ENCODE measurements at regions not wholly inside any gene's neighbourhood (a gene's known extent, or its start where the extent isn't known, plus 50 kb on each side); places are given as distances from the start of the nearest gene placed in this dataset.

DNA sequence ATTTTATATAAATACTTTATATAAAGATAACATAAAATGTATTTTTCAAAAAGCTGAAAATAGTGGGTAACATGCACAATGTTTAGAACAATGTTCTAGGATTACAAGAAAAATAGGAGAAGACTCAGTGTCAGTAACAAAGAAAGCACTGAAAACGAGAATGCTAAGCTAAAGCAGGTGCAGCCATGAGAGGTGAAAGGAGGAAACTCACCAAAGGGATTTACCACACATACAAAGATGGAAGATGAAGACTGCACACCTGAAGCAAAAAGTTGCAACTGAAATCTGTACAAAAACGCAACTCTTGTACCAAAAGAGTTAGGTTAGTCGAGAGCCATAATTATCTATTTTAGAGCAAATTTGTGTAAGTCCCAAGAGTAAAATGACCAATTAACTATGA lies 1176.1 kb downstream of the LRFN5 start:
- TF ChIP-seq, protein P1, sequence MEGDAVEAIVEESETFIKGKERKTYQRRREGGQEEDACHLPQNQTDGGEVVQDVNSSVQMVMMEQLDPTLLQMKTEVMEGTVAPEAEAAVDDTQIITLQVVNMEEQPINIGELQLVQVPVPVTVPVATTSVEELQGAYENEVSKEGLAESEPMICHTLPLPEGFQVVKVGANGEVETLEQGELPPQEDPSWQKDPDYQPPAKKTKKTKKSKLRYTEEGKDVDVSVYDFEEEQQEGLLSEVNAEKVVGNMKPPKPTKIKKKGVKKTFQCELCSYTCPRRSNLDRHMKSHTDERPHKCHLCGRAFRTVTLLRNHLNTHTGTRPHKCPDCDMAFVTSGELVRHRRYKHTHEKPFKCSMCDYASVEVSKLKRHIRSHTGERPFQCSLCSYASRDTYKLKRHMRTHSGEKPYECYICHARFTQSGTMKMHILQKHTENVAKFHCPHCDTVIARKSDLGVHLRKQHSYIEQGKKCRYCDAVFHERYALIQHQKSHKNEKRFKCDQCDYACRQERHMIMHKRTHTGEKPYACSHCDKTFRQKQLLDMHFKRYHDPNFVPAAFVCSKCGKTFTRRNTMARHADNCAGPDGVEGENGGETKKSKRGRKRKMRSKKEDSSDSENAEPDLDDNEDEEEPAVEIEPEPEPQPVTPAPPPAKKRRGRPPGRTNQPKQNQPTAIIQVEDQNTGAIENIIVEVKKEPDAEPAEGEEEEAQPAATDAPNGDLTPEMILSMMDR (IDR thresholded peaks at IDR 0.05) = no peak
- Histone ChIP-seq H3K4me1 (ENCODE audit: control insufficient read depth in 1 of 2, low read depth in 2 of 2) (no peaks in the 10 kb centered on the region), H3K27me3 (replicated peaks; ENCODE audit: insufficient read depth) (no peaks in the 10 kb centered on the region), H3K27ac (no peak overlapping the region), H3K4me3 (no peak overlapping the region), H3K9me3 (no peaks in the 10 kb centered on the region), H3K36me3 (no peaks in the 10 kb centered on the region)
- ATAC-seq (ENCODE audit: insufficient number of reproducible peaks, low FRiP score, low read depth) (no peak), DNase-seq (ENCODE audit: low spot score) (no peak)

DNA sequence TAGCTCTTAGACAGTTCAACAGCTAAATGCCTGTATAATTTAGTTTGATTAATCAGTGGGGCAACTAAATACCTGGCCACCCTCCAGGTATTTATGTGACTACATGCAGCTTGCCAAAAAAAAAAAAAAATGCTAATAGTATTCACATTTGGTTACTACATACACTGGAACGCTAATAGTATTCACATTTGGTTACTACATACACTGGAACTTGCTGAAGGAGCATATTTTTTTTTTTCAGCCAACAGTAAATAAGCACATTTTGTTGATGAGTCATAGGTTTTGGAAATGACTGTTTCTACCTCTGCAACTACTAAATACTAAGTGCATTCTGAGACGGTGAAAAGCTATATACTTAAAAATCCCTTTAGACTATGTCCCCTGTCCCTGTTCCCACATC lies 1172.3 kb downstream of the LRFN5 start:
- Histone ChIP-seq H3K27me3 (replicated peaks; ENCODE audit: insufficient read depth) (no peaks in the 10 kb centered on the region), H3K9me3 (no peaks in the 10 kb centered on the region), H3K36me3 (no peaks in the 10 kb centered on the region), H3K27ac (no peak overlapping the region), H3K4me1 (ENCODE audit: control insufficient read depth in 1 of 2, low read depth in 2 of 2) (no peaks in the 10 kb centered on the region), H3K4me3 (no peak overlapping the region)
- ATAC-seq (ENCODE audit: insufficient number of reproducible peaks, low FRiP score, low read depth) (no peak), DNase-seq (ENCODE audit: low spot score) (no peak)
- TF ChIP-seq, protein P1 (IDR thresholded peaks at IDR 0.05) = no peak

DNA sequence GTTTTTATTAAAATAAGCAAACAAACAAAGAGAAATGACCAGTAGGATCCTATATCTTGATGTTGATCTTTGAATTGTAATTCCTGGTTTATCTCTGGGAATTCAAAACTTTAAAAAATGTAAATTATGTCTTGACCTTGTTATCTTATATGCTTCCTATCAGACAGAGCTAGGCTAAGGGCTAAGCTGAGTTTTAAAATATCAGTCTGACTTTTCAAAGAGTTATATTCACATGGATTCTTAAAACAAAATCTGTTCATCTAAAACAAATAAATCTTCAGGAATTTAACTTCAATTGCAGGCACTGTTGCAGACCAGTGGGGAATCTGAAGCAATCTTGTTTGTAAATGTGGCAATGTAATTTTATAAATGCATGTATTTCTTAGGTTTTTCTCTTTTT lies 1144.1 kb downstream of the LRFN5 start:
- TF ChIP-seq, protein P1 (IDR thresholded peaks at IDR 0.05) = no peak
- Histone ChIP-seq H3K4me1 (ENCODE audit: control insufficient read depth in 1 of 2, low read depth in 2 of 2) (no peaks in the 10 kb centered on the region), H3K36me3 (no peaks in the 10 kb centered on the region), H3K27me3 (replicated peaks; ENCODE audit: insufficient read depth) (no peaks in the 10 kb centered on the region), H3K4me3 (no peak overlapping the region), H3K27ac (no peak overlapping the region), H3K9me3 (no peaks in the 10 kb centered on the region)
- ATAC-seq (ENCODE audit: insufficient number of reproducible peaks, low FRiP score, low read depth) = no peak
- no peak for DNase-seq (ENCODE audit: low spot score)

DNA sequence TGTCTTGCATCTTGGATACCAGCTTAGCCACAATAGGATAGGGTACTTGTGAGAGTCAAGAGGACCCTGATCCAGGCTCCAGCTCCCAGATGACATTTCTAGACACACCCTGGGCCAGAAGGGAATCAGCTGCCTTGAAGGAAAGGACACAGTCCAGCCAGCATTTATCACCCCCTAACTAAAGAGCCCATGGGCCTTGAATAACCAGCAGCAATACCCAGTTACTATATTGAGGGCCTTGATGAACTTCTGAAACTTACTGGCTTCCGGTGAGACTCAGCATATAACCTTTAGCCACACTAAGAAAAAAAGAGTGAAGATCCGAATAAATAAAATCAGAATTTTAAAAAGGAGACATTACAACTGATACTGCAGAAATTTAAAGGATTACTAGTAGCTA lies 1135.4 kb downstream of the LRFN5 start:
- Histone ChIP-seq H3K36me3 (no peaks in the 10 kb centered on the region), H3K4me3 (no peak overlapping the region), H3K27ac (no peak overlapping the region), H3K27me3 (replicated peaks; ENCODE audit: insufficient read depth) (no peaks in the 10 kb centered on the region), H3K4me1 (ENCODE audit: control insufficient read depth in 1 of 2, low read depth in 2 of 2) (no peaks in the 10 kb centered on the region), H3K9me3 (no peaks in the 10 kb centered on the region)
- ATAC-seq (ENCODE audit: insufficient number of reproducible peaks, low FRiP score, low read depth) (no peak), DNase-seq (ENCODE audit: low spot score) (no peak)
- TF ChIP-seq, protein P1 (IDR thresholded peaks at IDR 0.05) = no peak

DNA sequence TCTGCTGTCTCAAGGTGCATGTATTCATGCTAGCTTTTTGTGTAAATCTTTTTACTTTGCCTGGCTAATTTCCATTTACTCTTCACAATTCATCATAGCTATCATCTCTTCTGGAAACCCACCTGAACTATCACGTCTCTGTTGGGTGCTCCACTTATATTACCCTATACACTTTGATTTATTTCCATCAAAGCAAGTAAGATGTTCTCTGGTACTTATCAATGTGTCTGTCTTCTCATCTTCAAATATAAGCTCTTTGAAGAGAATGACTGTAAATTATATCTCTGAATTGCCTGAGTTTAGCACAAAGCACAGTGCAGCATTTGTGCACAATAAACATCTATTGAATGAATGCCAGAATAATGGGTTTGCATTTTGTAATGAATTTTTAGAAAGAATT lies 1129.7 kb downstream of the LRFN5 start:
- TF ChIP-seq, protein P1 (IDR thresholded peaks at IDR 0.05) = no peak
- no peaks in the 10 kb centered on the region for H3K9me3 ChIP-seq
- no peak for ATAC-seq (ENCODE audit: insufficient number of reproducible peaks, low FRiP score, low read depth)
- no peaks in the 10 kb centered on the region for H3K4me1 ChIP-seq (ENCODE audit: control insufficient read depth in 1 of 2, low read depth in 2 of 2)
- H3K27me3 ChIP-seq (replicated peaks; ENCODE audit: insufficient read depth) = no peaks in the 10 kb centered on the region
- H3K36me3 ChIP-seq = no peaks in the 10 kb centered on the region
- H3K4me3 ChIP-seq = no peak overlapping the region
- no peak overlapping the region for H3K27ac ChIP-seq
- no peak for DNase-seq (ENCODE audit: low spot score)

All from thoracic aorta (tissue), 2 donors.